GM18511 (cell line): ENCODE measurements at regions not wholly inside any gene's neighbourhood (a gene's known extent, or its start where the extent isn't known, plus 50 kb on each side); places are given as distances from the start of the nearest gene placed in this dataset.

Source experiments
- ATAC-seq: cut with Tn5 transposase; IDR thresholded peaks from one replicate; pipeline ENCODE4 v1.9.1; 2021; ENCODE audit warnings: mild to moderate bottlenecking, moderate library complexity; ENCODE audit not compliant: unreplicated experiment

GRCh38 chr1:222114536-222115156 lies 372.8 kb upstream of the DUSP10 start:
- no peak for ATAC-seq

DNA sequence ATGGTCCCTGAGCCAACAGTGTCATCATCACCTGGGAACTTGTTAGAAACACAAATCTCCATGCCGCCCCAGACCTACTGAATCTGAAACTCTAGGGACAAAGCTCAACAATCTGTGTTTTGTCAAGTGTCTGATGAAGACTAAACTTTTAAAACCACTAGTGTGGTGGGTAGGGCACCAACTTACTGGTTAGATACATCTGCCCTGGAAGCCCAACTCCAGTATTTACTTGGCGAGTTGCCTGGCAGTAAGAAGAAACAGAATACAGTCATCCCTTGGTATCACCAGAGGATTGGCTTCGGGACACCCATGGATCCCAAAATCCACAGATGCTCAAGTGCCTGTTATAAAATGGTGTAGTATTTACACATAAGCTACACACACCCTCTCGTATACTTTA lies 367.9 kb upstream of the DUSP10 start:
- no peak for ATAC-seq

- ATAC-seq = no peak
Measured at GRCh38 chr1:222107975-222108374, 366.1 kb upstream of the DUSP10 start.

DNA sequence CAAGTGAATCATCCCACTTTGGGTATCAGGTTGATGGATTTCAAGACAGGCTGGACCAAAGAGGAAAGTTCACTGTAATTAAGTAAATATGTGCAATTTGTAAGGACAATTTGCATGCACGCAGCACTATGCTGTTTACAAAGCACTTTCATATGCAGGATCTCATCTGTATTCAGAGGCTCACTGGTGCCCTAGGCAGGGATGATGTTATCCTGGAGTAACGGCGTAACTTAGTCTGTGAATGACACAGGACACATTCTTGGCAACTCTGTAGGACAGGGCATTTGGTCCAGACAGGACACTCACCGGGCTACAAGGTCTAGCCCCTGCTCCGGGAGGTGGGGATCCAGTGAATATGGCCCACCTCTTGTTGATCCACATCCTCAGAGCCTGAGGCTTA lies 365.4 kb upstream of the DUSP10 start:
- no peak for ATAC-seq

DNA sequence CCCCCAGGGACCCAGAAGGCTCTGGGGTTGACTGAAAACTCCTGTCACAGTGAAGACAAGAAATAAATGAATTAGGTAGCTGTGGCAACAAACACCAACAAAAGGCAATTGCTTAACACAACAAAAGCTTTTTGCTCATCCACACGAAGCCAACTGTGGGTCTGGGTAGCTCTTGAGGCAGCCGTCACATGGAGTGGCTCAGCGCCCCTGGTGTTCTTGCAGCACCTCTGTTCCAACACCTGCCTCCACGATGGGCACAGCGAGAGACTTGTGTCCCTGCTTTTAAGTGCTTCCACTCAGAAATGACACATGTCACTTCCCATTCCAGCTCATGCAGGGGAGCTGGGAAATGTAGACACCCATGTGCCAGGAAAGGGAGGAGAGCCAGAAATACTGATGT lies 364.5 kb upstream of the DUSP10 start:
- no peak for ATAC-seq

- ATAC-seq = no peak
Measured at GRCh38 chr1:222105861-222106260, 364.0 kb upstream of the DUSP10 start.

DNA sequence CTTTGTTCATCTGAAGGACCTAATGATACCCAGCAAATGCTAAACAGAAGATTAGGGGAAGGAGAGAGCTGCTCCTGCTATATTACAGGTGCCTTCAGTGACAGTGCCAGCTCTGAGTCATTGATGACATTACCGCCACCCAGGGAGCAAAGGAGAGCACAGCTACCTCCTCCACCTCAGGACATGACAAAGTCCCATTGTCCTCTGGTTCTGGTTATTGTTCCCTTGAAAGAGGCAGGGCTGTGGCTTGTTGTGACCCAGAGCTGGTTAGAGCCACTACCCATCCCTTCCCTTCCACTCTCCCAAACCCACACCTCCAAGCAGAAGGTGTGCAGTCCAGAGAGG lies 363.5 kb upstream of the DUSP10 start:
- no peak for ATAC-seq

DNA sequence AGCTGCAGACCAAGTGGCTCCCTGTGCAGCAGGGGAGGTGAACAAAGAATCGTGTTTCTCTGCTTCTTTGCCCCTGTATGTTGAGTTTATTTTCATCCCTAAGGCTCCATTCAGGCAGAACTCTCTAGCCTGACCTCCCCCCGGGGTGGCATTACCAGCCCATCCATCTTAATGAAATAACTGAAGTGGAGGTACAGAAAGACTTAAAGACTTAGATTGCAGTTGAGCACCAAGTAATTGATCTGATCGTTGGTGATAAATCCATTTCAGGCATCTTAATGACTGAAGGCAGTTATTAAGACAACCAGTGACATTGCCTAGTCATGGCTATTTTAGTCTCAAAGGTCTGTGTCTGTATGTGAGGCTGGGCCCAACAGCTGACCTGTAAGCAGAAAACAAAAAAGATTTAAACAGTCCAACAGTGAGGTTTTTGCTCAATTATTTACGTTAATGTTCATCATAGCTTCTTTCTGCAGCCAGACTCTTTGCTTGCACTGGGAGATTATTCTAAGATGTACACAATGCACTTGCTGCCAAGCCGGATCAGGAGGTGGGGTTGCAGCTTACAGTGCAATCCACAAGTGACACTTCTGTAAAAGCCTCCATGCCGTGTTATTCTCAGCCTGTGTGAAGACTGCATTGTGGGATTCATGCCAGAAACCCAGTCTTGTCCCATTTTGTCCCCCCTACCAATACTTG lies 363.0 kb upstream of the DUSP10 start:
- ATAC-seq = no peak

GRCh38 chr1:222104097-222104496 lies 362.2 kb upstream of the DUSP10 start:
- no peak for ATAC-seq

DNA sequence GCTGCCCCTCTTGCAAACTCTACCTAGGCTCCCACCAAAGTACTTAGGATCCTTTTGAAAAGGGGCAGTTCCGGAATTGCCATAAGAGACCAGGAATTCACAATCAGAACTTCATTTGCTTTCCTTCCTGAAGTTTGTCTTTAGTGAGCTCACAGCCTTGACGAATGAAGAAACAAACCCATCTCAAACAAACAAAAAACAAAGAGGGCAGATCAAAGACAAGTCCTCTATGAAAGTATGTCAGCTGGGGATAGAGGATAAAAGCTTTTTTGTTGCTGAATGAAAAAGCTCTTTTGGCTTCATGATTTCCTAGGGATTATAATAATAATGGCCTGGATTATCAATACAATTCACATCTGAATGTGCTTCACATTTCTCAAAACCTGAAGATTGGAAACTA lies 357.9 kb upstream of the DUSP10 start:
- no peak for ATAC-seq

DNA sequence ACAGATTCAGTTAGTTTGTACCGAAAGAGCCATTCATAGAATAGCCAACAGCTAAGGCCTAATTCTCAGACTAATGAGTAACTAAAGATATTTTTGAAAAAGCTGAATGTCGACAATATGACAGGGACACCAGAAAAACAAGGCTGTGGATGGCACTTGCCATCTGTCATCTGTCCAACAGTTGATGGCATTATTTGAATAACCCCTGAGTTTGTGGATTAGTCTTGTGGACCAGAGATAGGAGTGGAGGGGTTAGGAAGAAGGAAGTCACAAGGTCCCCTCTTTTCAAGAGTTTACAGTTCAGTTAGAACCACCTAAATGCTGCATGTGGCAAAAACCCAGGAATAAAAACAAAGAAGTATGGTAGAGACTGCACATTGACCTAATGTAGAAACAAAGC lies 356.5 kb upstream of the DUSP10 start:
- no peak for ATAC-seq

DNA sequence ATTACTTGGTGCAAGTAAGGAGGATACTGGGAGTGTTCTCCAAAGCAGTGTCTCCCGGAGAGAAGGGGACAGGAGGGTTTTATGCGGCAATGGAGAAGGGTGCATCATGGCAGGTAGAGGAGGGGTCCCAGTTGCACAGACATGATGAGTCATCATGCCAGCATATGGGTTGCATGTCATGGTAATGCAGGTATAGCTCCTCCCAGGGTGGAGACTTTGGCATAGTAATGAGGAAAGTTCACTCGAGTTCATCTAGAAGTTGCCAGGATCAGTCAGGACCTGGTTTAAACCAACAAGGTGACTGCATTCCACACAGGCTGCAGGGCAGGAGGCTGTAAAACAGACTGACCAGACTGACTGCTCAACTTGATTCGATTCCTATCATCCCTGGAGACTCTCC lies 355.7 kb upstream of the DUSP10 start:
- ATAC-seq = no peak

- no peak for ATAC-seq
Measured at GRCh38 chr1:222096883-222097282, 355.0 kb upstream of the DUSP10 start.

- no peak for ATAC-seq
Measured at GRCh38 chr1:222096476-222096772, 354.5 kb upstream of the DUSP10 start.

DNA sequence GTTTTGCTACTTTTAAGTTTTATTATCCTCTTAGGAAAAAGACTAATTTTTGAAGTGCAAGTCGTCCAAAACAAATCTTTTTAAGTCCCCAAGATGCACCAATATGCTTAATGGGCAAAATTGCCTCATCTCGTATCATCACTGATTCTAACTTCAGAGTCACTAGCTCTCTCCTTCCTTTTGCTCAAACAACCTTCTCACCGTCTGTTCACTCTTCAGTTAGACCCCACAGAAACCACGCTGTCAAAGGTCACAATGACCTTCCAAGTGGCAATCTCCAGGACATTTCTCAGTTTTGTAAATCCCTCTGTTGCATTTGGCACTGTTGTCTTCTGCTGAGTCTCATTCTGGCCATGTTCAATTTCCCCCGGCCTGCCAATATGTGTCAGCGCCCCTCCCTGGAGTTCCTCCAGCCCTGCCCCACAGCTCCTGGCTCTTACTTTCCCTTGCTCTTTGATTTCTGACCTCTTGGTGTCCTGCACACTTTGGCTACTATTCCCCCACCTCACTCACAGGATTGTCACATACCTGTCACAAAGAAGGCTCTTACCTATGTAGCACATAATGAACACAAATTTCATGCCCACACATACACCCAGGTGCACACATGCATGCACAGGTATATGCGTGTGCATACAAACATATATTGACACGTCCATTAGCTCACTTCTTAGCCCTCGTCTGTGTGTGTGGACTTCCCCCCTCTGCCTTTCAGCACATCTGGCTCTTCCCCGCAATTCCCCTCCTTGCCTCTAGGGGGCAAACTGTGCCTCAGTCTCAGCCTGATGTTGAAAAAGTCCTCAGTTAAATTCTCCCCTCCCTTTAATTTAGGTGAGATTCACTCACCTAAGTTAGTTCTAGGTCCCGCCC lies 354.0 kb upstream of the DUSP10 start:
- peak; percentile 77 for ATAC-seq

DNA sequence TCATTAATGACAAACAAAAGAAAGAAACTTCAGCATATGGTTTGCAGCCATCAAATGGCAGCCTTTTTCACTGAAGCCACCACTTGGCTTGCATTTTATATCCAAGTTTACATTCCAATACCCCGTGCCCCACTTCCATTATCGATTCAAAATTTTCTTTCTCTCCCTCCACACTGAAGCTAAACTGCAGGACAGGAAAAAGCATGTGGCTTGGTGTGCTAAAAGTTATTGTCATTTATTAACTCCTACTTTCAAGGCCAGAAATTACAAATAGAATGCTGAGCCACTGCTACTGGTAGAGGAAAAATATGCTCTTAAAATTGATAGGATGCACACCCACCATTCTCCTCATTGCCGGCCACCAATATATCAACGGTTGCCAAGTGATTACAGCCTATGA lies 351.6 kb upstream of the DUSP10 start:
- ATAC-seq = no peak

DNA sequence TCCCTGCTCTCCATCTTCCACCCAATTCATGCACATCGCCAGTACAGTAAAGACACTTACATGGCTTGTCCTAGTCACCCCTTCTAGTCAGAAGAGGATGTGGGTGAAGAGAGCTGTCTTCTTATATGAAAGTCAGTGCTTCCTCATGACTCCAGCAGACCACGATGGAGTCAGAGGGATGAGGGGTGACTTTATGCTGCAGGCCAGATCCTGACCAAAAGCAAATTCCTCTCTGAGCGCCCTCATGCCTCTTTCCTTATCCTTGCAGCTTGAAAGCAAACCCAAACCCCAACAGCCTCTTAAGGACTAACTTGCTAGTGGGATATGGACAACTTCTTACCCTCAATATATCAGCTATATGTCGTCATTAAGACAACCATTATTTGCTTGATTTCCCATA lies 348.2 kb upstream of the DUSP10 start:
- no peak for ATAC-seq

- no peak for ATAC-seq
Measured at GRCh38 chr1:222087221-222087920, 345.5 kb upstream of the DUSP10 start.

DNA sequence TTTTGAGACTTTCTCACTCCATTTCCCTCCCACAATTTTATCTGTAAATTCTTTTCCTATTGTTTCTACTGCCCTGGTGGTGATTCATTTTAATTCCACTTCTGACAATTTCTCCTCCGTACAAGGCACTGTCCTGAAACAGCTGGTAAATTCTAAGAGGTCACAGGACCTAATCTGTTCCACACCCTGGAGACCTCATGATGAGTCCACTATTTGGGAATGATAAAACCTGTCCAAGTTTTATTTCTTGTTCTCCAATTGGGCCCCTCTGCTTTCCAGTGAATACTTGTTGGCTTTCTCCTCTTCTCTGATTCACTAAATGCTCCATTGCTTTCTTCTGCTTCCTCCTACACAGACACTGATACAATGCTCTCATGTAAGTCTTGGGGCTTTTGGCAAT lies 343.1 kb upstream of the DUSP10 start:
- ATAC-seq = no peak

- ATAC-seq = no peak
Measured at GRCh38 chr1:222084048-222084447, 342.2 kb upstream of the DUSP10 start.

- no peak for ATAC-seq
Measured at GRCh38 chr1:222081859-222082258, 340.0 kb upstream of the DUSP10 start.

DNA sequence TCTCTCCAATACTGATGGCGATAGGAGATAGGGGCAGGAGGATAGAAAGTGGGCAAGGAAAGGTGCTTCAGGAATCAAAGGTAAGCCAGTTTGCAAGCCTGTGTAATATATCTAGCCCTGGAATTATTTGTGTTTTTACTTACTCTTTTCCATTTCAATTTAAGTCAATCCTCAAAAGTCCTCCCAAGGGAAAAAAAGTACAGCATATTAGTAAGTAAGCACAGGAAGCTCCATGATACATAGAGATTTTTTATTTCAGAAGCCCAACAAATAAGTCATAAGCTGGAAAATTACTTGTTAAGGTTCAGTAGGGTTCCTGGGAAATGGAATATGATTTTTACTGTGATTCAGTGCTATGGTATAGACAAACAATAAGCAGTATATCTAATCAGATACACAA lies 337.7 kb upstream of the DUSP10 start:
- no peak for ATAC-seq
